Endometrium (tissue), 2 donors: ENCODE measurements at regions not wholly inside any gene's neighbourhood (a gene's known extent, or its start where the extent isn't known, plus 50 kb on each side); places are given as distances from the start of the nearest gene placed in this dataset.
"Not testable (repeated sequence)": the region's sequence is repeated elsewhere in the genome, so short reads cannot be mapped to it uniquely, and the experiment has no call there.

Experiments used
- FAIRE-seq: peaks from 2 replicates; lab custom pipeline; 2012; peaks lifted over from hg19 to GRCh38; lab: Jason Lieb, UNC
- donor health status: control.
- donor health status: control.

GRCh38 chr5:169531631-169532030 lies 51.9 kb upstream of the SPDL1 start:
- no peak for FAIRE-seq

- FAIRE-seq = no peak
Measured at GRCh38 chr5:169527863-169528262, 55.7 kb upstream of the SPDL1 start.

- no peak for FAIRE-seq
Measured at GRCh38 chr5:169527066-169527465, 56.5 kb upstream of the SPDL1 start.

- no peak for FAIRE-seq
Measured at GRCh38 chr5:169522851-169523250, 60.7 kb upstream of the SPDL1 start.

GRCh38 chr5:169521366-169521983 lies 62.1 kb upstream of the SPDL1 start:
- FAIRE-seq = no peak

GRCh38 chr5:169519358-169519757 lies 64.2 kb upstream of the SPDL1 start:
- no peak for FAIRE-seq

- FAIRE-seq = not testable (repeated sequence)
Measured at GRCh38 chr5:169518779-169519178, 64.8 kb upstream of the SPDL1 start.

GRCh38 chr5:169512385-169512784 lies 71.2 kb upstream of the SPDL1 start:
- FAIRE-seq = no peak

- FAIRE-seq = no peak
Measured at GRCh38 chr5:169511708-169512107, 71.9 kb upstream of the SPDL1 start.

- no peak for FAIRE-seq
Measured at GRCh38 chr5:169507051-169507450, 76.5 kb upstream of the SPDL1 start.

GRCh38 chr5:169503886-169504285 lies 79.7 kb upstream of the SPDL1 start:
- no peak for FAIRE-seq

GRCh38 chr5:169499990-169500505 lies 83.5 kb upstream of the SPDL1 start:
- FAIRE-seq = no peak

- no peak for FAIRE-seq
Measured at GRCh38 chr5:169496878-169497277, 86.7 kb upstream of the SPDL1 start.

GRCh38 chr5:169494941-169495548 lies 88.5 kb upstream of the SPDL1 start:
- no peak for FAIRE-seq

- no peak for FAIRE-seq
Measured at GRCh38 chr5:169494383-169494935, 89.1 kb upstream of the SPDL1 start.

- FAIRE-seq = no peak
Measured at GRCh38 chr5:169474226-169474625, 109.3 kb upstream of the SPDL1 start.

GRCh38 chr5:169472544-169472943 lies 111.0 kb upstream of the SPDL1 start:
- FAIRE-seq = no peak

GRCh38 chr5:169471021-169471420 lies 112.6 kb upstream of the SPDL1 start:
- FAIRE-seq = no peak

GRCh38 chr5:169467041-169467771 lies 116.4 kb upstream of the SPDL1 start:
- no peak for FAIRE-seq

GRCh38 chr5:169460896-169461295 lies 122.7 kb upstream of the SPDL1 start:
- no peak for FAIRE-seq

- FAIRE-seq = no peak
Measured at GRCh38 chr5:169460123-169460522, 123.5 kb upstream of the SPDL1 start.

- no peak for FAIRE-seq
Measured at GRCh38 chr5:169458221-169458620, 125.4 kb upstream of the SPDL1 start.

GRCh38 chr5:169450464-169450863 lies 133.1 kb upstream of the SPDL1 start:
- no peak for FAIRE-seq
